Adrenal gland (tissue), 9 donors: ENCODE measurements at regions not wholly inside any gene's neighbourhood (a gene's known extent, or its start where the extent isn't known, plus 50 kb on each side); places are given as distances from the start of the nearest gene placed in this dataset.

Experiments used
- DNase-seq, 7 donors: peaks; one replicate each; pipeline ENCODE4 v3.0.0-alpha.2; 2019 to 2020
- H3K27ac ChIP-seq, 5 donors: fragments of 200-600 bp; sonication (generic) in 4 of 5; 1 replicate in 3 of 5; 2 replicates in 2 of 5; pipeline versions ENCODE4 v1.5.1 to v1.8.0; 2016 to 2020; ENCODE audit warnings: mild to moderate bottlenecking in 1 of 5
- H3K27me3 ChIP-seq: fragments of 200-600 bp; 2 replicates; pipeline ENCODE4 v1.8.0; 2021
- H3K36me3 ChIP-seq, 2 donors: fragments of 200-600 bp; replicated peaks in 1 of 2; 1 replicate in 1 of 2; 2 replicates in 1 of 2; pipeline versions ENCODE4 v1.5.1 to v1.8.0; 2018 to 2022
- H3K4me1 ChIP-seq, 2 donors: fragments of 200-600 bp; replicated peaks in 1 of 2; 1 replicate in 1 of 2; 2 replicates in 1 of 2; pipeline versions ENCODE4 v1.5.1 to v1.8.0; 2018 to 2021
- H3K4me3 ChIP-seq, 4 donors: fragments of 200-600 bp; sonication (generic) in 3 of 4; one replicate each; pipeline ENCODE4 v1.5.1; 2016 to 2018
- H3K9me3 ChIP-seq, 3 donors: fragments of 200-600 bp; sonication (generic) in 1 of 3; replicated peaks in 1 of 3; 1 replicate in 2 of 3; 2 replicates in 1 of 3; pipeline versions ENCODE4 v1.5.1 to v1.8.0; 2016 to 2021
- POLR2A ChIP-seq, 2 donors: fragments of 450-650 bp; IDR thresholded peaks; one replicate each; pipeline ENCODE4 v1.6.1; 2017; ENCODE audit warnings: antibody characterized with exemption in 2 of 2, mild to moderate bottlenecking in 2 of 2, moderate library complexity in 1 of 2
- WGBS, 4 donors: extraction: QIAGEN DNeasy Blood & Tissue Kit in 2 of 4; methylation state at CpG; one replicate each; pipeline versions ENCODE4 v1.1.5 to v1.1.7; 2013 to 2017; 5-methylcytosine and 5-hydroxymethylcytosine counted together
- intact Hi-C, 2 donors: fragments of 100-400 bp; cut with DNase I; formaldehyde crosslinking; loops; one replicate each; pipeline versions ENCODE4 v1.14.1 to v1.15.0; 2022 to 2023
- TF ChIP-seq, protein P1 (sequence below), 6 experiments: fragments of 450-650 bp in 4 of 6; fragments of 200-600 bp in 2 of 6; sonication (generic) in 1 of 6; IDR thresholded peaks; 1 replicate in 5 of 6; 2 replicates in 1 of 6; pipeline versions ENCODE4 v1.5.1 to v1.8.0; 2016 to 2021; ENCODE audit warnings: antibody characterized with exemption in 6 of 6, mild to moderate bottlenecking in 2 of 6, moderate library complexity in 1 of 6
- donor health status: healthy with polysubstance abuse.
- donor health status: Bipolar disorder and iron deficiency.
- donor health status: DM: yes; HTN: yes; CAD: no.
- donor health status: DM: no; HTN: no; CAD: no.
- donor health status: DM: no; HTN: no; CAD: no.

DNA sequence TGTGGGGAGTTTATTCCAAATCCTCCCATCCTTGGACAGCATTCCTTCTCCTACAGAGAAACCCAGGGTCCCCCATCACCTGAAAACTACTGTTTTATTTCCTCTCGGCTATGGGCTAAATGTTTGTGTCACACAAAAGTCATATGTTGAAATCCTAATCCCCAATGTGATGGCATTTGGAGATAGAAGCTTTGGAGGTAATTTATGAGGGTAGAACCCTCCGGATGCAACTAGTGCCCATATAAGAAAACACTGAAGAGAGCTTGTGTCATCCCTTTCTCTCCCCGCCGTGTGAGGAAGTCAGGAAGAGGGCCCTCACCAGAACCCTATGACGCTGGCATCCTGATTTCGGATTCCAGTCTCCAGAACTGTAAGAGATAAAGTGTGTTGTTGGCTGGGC, 127.8 kb upstream of the NOCT start:
- no peak overlapping the region for H3K4me3 ChIP-seq
- TF ChIP-seq, protein P1, sequence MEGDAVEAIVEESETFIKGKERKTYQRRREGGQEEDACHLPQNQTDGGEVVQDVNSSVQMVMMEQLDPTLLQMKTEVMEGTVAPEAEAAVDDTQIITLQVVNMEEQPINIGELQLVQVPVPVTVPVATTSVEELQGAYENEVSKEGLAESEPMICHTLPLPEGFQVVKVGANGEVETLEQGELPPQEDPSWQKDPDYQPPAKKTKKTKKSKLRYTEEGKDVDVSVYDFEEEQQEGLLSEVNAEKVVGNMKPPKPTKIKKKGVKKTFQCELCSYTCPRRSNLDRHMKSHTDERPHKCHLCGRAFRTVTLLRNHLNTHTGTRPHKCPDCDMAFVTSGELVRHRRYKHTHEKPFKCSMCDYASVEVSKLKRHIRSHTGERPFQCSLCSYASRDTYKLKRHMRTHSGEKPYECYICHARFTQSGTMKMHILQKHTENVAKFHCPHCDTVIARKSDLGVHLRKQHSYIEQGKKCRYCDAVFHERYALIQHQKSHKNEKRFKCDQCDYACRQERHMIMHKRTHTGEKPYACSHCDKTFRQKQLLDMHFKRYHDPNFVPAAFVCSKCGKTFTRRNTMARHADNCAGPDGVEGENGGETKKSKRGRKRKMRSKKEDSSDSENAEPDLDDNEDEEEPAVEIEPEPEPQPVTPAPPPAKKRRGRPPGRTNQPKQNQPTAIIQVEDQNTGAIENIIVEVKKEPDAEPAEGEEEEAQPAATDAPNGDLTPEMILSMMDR (IDR thresholded peaks at IDR 0.05), result no peak
- no peak for TF ChIP-seq POLR2A (IDR thresholded peaks at IDR 0.05)
- 88 to 94% (median 92%) methylated on average over 6 of the region's 6 CpGs for WGBS, 4 donors
- H3K27ac ChIP-seq, result no peak overlapping the region
- no peaks in the 10 kb centered on the region for H3K4me1 ChIP-seq
- H3K27me3 ChIP-seq, result no peaks in the 10 kb centered on the region
- intact Hi-C loops, result no loop called here
- H3K9me3 ChIP-seq, result no peaks in the 10 kb centered on the region
- H3K36me3 ChIP-seq, result no peaks in the 10 kb centered on the region
- DNase-seq, result no peak

DNA sequence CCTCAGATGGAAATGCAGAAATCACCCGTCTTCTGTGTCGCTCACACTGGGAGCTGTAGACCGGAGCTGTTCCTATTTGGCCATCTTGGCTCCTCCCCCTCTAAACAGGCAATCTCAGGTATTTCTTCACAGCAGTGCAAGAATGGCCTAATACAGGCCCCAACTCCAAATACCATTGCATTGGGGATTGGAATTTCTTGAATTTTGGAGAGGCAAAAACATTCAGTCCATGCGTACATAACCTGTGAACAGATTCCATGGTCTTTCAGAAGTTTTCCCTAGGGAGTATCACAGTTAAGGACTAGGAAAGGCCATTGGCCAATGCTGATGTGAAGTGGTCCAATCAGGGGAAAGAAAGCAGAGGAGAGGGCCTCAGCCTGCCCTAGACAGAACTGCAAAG, 128.2 kb upstream of the NOCT start:
- no peak for DNase-seq
- Histone ChIP-seq H3K27me3 (no peaks in the 10 kb centered on the region), H3K4me1 (no peaks in the 10 kb centered on the region), H3K36me3 (no peaks in the 10 kb centered on the region), H3K9me3 (no peaks in the 10 kb centered on the region), H3K27ac (no peak overlapping the region), H3K4me3 (no peak overlapping the region)
- intact Hi-C loops, result no loop called here
- WGBS, 4 donors, result 93 to 98% (median 96%) methylated on average over 4 of the region's 4 CpGs
- TF ChIP-seq, protein P1 (IDR thresholded peaks at IDR 0.05), result no peak
- TF ChIP-seq POLR2A (IDR thresholded peaks at IDR 0.05), result no peak

DNA sequence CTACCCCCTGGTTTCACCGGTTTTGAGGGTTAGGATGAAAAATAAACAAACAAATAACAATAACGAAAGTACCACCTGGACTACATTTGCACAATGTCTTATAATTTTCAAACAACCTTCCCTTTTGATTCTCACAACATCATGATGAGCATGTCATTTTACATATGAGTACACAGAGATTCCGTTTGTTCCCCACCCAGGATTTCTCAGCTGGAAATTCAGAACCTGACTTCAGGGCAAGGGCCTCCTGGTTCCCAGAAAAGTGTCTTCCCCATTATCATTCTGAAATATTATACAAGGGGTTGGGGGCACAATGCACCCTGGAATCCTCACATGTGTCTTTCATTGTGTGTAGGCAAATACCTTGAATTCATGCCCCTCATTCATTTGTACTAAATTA, 135.8 kb upstream of the NOCT start:
- no peak for DNase-seq
- Histone ChIP-seq H3K9me3 (no peaks in the 10 kb centered on the region), H3K27ac (no peak overlapping the region), H3K4me1 (no peaks in the 10 kb centered on the region), H3K4me3 (no peak overlapping the region), H3K27me3 (no peaks in the 10 kb centered on the region), H3K36me3 (no peaks in the 10 kb centered on the region)
- TF ChIP-seq, protein P1 (IDR thresholded peaks at IDR 0.05), result no peak
- TF ChIP-seq POLR2A (IDR thresholded peaks at IDR 0.05), result no peak
- WGBS, 4 donors, result 84 to 89% (median 87%) methylated on average over 3 of the region's 3 CpGs
- intact Hi-C loops, result no loop called here

DNA sequence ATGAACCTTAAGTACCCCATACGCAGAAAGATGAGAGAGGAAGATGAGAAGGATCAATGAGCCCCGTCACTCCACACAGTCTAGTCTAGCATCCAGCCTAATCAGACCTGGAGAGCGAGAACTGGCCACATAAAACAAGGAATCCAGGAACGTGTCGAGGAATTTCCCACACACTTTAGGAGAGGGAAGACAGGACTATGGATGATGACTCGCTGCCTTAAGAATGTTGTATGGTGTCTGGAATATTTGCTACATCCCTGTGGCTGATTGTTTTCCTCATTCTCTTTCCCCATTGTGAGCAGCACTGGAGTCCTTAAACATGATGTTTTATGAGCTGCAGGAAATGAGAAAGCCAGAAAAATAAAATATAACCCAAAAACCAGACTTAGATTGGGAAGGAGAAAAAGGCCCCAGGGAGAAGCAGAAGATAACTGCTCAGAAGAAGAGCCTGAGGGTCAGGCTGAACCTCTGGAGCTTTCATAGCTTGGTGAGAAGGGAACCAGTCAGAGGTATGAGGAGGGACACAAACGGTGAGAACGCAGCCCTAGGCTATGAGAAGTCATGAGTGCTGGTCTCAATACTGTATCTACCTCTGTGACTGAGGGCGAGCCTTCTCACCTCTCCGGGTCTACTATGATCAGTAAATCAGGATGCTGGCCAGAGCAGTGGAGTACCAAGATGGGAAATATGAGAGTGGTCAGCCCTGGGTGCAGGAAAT, 139.5 kb upstream of the NOCT start:
- Histone ChIP-seq H3K36me3 (no peaks in the 10 kb centered on the region), H3K27me3 (no peaks in the 10 kb centered on the region), H3K9me3 (no peaks in the 10 kb centered on the region), H3K4me1 (no peaks in the 10 kb centered on the region), H3K27ac (no peak overlapping the region), H3K4me3 (no peak overlapping the region)
- TF ChIP-seq POLR2A (IDR thresholded peaks at IDR 0.05), result no peak
- TF ChIP-seq, protein P1 (IDR thresholded peaks at IDR 0.05), result no peak
- intact Hi-C loops, result no loop called here
- 77 to 80% (median 79%) methylated on average over 10 of the region's 10 CpGs for WGBS, 4 donors
- no peak for DNase-seq
